Upper lobe of left lung (tissue), 6 donors: ENCODE measurements at regions not wholly inside any gene's neighbourhood (a gene's known extent, or its start where the extent isn't known, plus 50 kb on each side); places are given as distances from the start of the nearest gene placed in this dataset.
"Not testable (repeated sequence)": the region's sequence is repeated elsewhere in the genome, so short reads cannot be mapped to it uniquely, and the experiment has no call there.

Experiments
- ATAC-seq, 2 donors: fragments of 200-7000 bp; cut with Tn5 transposase; one replicate each; pipeline ENCODE4 v1.9.1; 2022; ENCODE audit warnings: mild to moderate bottlenecking in 2 of 2, moderate library complexity in 2 of 2; ENCODE audit not compliant: low FRiP score in 2 of 2
- DNase-seq, 2 donors: peaks; one replicate each; pipeline ENCODE4 v3.0.0-alpha.2; 2019 to 2020
- H3K27ac ChIP-seq, 4 donors: fragments of 200-600 bp; sonication (generic); one replicate each; pipeline ENCODE4 v1.5.1; 2016 to 2019
- H3K27me3 ChIP-seq, 4 donors: fragments of 200-600 bp; sonication (generic); one replicate each; pipeline ENCODE4 v1.5.1; 2017 to 2019
- H3K36me3 ChIP-seq, 4 donors: fragments of 200-600 bp; sonication (generic); one replicate each; pipeline ENCODE4 v1.5.1; 2016 to 2019
- H3K4me1 ChIP-seq, 4 donors: fragments of 200-600 bp; sonication (generic); one replicate each; pipeline ENCODE4 v1.5.1; 2018 to 2019
- H3K4me3 ChIP-seq, 4 donors: fragments of 200-600 bp; sonication (generic); one replicate each; pipeline ENCODE4 v1.5.1; 2017 to 2019; ENCODE audit warnings: mild to moderate bottlenecking in 2 of 4, moderate library complexity in 1 of 4
- H3K9me3 ChIP-seq, 4 donors: fragments of 200-600 bp; sonication (generic); one replicate each; pipeline ENCODE4 v1.5.1; 2018 to 2019
- CTCF ChIP-seq, 6 experiments: fragments of 450-650 bp in 4 of 6; fragments of 200-600 bp in 2 of 6; sonication (generic) in 2 of 6; IDR thresholded peaks; one replicate each; pipeline ENCODE4 v1.5.1; 2016 to 2019; ENCODE audit warnings: antibody characterized with exemption in 6 of 6
- EP300 ChIP-seq, 4 donors: sonication (generic); formaldehyde crosslinking; IDR thresholded peaks; one replicate each; pipeline ENCODE4 v1.5.1; 2017; ENCODE audit warnings: antibody characterized with exemption in 4 of 4, control low read depth in 2 of 4
- POLR2A ChIP-seq, 4 donors: fragments of 450-650 bp; IDR thresholded peaks; one replicate each; pipeline ENCODE4 v1.5.1; 2016 to 2017; ENCODE audit warnings: antibody characterized with exemption in 4 of 4, mild to moderate bottlenecking in 2 of 4
- POLR2AphosphoS5 ChIP-seq, 2 donors: sonication (generic); formaldehyde crosslinking; IDR thresholded peaks; one replicate each; pipeline ENCODE4 v1.5.1; 2017; ENCODE audit warnings: antibody characterized with exemption in 2 of 2
- WGBS, 2 donors: methylation state at CpG; one replicate each; pipeline ENCODE4 v1.1.5; 2017 to 2018; 5-methylcytosine and 5-hydroxymethylcytosine counted together
- donor health status: DM: no; HTN: no; CAD: no; lungs with moderate emphysema.
- donor health status: DM: no; HTN: yes; CAD: no; lungs with severe emphysema.

- WGBS, 2 donors, result 63% methylated on average over 7 to 10 of the region's 10 CpGs
- no peaks in the 10 kb centered on the region for H3K9me3 ChIP-seq
- peak overlapping the region in 2 of 4 donors; percentile 28 to 74 for H3K27ac ChIP-seq
- H3K4me3 ChIP-seq, result no peak overlapping the region
- no peaks in the 10 kb centered on the region for H3K36me3 ChIP-seq
- DNase-seq (peak in 1 of 2 donors; percentile 66), ATAC-seq (peak in 1 of 2 donors; percentile 38)
- no peak for TF ChIP-seq EP300 (IDR thresholded peaks at IDR 0.05)
- peak; percentile 26 to 66 (median 48) for TF ChIP-seq CTCF (IDR thresholded peaks at IDR 0.05)
- H3K27me3 ChIP-seq, result no peaks in the 10 kb centered on the region
- peaks cover 48 to 65% (median 55%) of the 10 kb centered on the region in 4 donors for H3K4me1 ChIP-seq
Observed at GRCh38 chr15:31439328-31439727, 112.7 kb downstream of the KLF13 start.

GRCh38 chr15:31440216-31440615 is 113.6 kb downstream of the KLF13 start:
- Histone ChIP-seq H3K4me1 (peaks cover 39 to 56% (median 46%) of the 10 kb centered on the region in 4 donors), H3K4me3 (peak overlapping the region in 3 of 4 donors; percentile 57 to 64 (median 59)), H3K27ac (peak overlapping the region; percentile 75 to 92 (median 84))
- not testable (repeated sequence) for H3K36me3 ChIP-seq, H3K9me3 ChIP-seq, DNase-seq, ATAC-seq, H3K27me3 ChIP-seq
- WGBS, 2 donors, result 95 to 96% methylated on average over 19 to 20 of the region's 20 CpGs

- Histone ChIP-seq H3K27ac (peak overlapping the region; percentile 75 to 92 (median 84)), H3K9me3 (no peaks in the 10 kb centered on the region), H3K4me3 (peak overlapping the region; percentile 57 to 64 (median 58)), H3K36me3 (no peaks in the 10 kb centered on the region), H3K4me1 (peaks cover 33 to 50% (median 40%) of the 10 kb centered on the region in 4 donors), H3K27me3 (no peaks in the 10 kb centered on the region)
- DNase-seq (peak; percentile 75 to 92), ATAC-seq (peak; percentile 38 to 63)
- TF ChIP-seq POLR2AphosphoS5 (IDR thresholded peaks at IDR 0.05) (peak; percentile 37 to 52), CTCF (IDR thresholded peaks at IDR 0.05) (no peak), POLR2A (IDR thresholded peaks at IDR 0.05) (peak in 1 of 4 donors; percentile 65), EP300 (IDR thresholded peaks at IDR 0.05) (no peak)
- WGBS, 2 donors, result 0 to 4% methylated on average over 5 to 20 of the region's 56 CpGs
Observed at GRCh38 chr15:31440754-31441311, 114.2 kb downstream of the KLF13 start.

- peaks cover 22 to 36% (median 31%) of the 10 kb centered on the region in 4 donors for H3K4me1 ChIP-seq
- H3K27me3 ChIP-seq, result no peaks in the 10 kb centered on the region
- no peaks in the 10 kb centered on the region for H3K9me3 ChIP-seq
- ATAC-seq (no peak), DNase-seq (no peak)
- 92 to 94% methylated on average over 9 of the region's 9 CpGs for WGBS, 2 donors
- H3K27ac ChIP-seq, result peak overlapping the region in 1 of 4 donors; percentile 27
- no peaks in the 10 kb centered on the region for H3K36me3 ChIP-seq
- H3K4me3 ChIP-seq, result no peak overlapping the region
- TF ChIP-seq POLR2A (IDR thresholded peaks at IDR 0.05) (no peak), CTCF (IDR thresholded peaks at IDR 0.05) (no peak), EP300 (IDR thresholded peaks at IDR 0.05) (no peak), POLR2AphosphoS5 (IDR thresholded peaks at IDR 0.05) (no peak)
Observed at GRCh38 chr15:31442226-31442625, 115.6 kb downstream of the KLF13 start.

- Histone ChIP-seq H3K36me3 (no peaks in the 10 kb centered on the region), H3K27ac (peak overlapping the region in 3 of 4 donors; percentile 27 to 68 (median 60)), H3K9me3 (no peaks in the 10 kb centered on the region), H3K4me1 (peaks cover 22 to 35% (median 31%) of the 10 kb centered on the region in 4 donors), H3K4me3 (no peak overlapping the region), H3K27me3 (no peaks in the 10 kb centered on the region)
- peak in 1 of 2 donors; percentile 83 for ATAC-seq
- no peak for DNase-seq
- TF ChIP-seq POLR2AphosphoS5 (IDR thresholded peaks at IDR 0.05) (no peak), CTCF (IDR thresholded peaks at IDR 0.05) (no peak), EP300 (IDR thresholded peaks at IDR 0.05) (no peak), POLR2A (IDR thresholded peaks at IDR 0.05) (no peak)
- 77 to 79% methylated on average over 4 of the region's 4 CpGs for WGBS, 2 donors
Observed at GRCh38 chr15:31442699-31443111, 116.1 kb downstream of the KLF13 start.
